ENCODE measurements at regions not wholly inside any gene's neighbourhood (a gene's known extent, or its start where the extent isn't known, plus 50 kb on each side); places are given as distances from the start of the nearest gene placed in this dataset.
A peak's percentile ranks its signal among the peaks of the same experiment; 100 is the strongest.

DNA sequence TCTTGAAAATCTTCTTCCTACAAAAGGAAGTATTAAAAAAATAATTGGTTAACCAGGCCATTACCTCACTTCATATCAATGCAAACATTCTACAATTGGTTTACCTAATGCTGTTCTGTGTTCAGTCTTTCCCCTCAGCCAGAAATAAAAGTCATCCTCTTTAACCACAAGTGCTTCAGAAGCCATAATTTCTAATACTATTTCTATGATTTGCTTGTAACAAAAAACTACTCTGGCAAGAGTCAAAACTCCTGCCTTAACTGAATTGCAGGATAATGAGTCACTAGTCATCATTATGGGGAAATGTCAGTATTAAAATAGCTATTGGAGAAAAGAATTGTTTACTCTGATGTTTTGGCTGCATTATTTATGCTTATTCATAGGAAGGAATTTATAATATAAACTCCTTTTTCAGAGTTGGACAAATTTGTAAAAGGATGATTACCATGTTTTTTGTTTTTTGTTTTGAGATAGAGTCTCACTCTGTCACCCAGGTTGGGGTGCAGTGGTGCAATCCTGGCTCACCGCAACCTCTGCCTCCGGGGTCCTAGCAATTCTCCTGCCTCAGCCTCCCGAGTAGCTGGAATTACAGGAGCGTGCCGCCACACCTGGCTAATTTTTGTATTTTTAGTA, 55.5 kb upstream of the ODAD2 start:
- dilution Hi-C loops (cut with MboI; ENCODE audit: extremely low pct_ligation_motif_present, low sequenced_read_pairs), result no loop called here
- H3K27me3 ChIP-seq (ENCODE audit: control insufficient read depth in 2 of 2, insufficient read depth in 2 of 2, low read length in 2 of 2), result no peaks in the 10 kb centered on the region
- peak overlapping the region; percentile 51 for H3K4me2 ChIP-seq (ENCODE audit: insufficient read depth, low read length)
- ChIA-PET CTCF (interaction anchor here (0.6 to 1.5 kb wide), 7 partner anchors 12 to 189 kb away, joined by 3 to 4 read pairs (median 3); no protein-coding TSS in a partner anchor), POLR2A (no interaction called here)
- no peak for FAIRE-seq
- no peaks in the 10 kb centered on the region for H3K9me1 ChIP-seq (replicated peaks; ENCODE audit: control insufficient read depth, extremely low read depth, insufficient read depth, low read length)
- no peaks in the 10 kb centered on the region for H3K36me3 ChIP-seq (ENCODE audit: control insufficient read depth in 2 of 2, extremely low read depth in 1 of 2, insufficient read depth in 2 of 2, low read length in 2 of 2)
- no TSS peak for BruUV-seq (replicated peaks)
- H3K79me2 ChIP-seq (ENCODE audit: control insufficient read depth, insufficient read depth, low read length), result no peaks in the 10 kb centered on the region
- peaks cover 12% of the 10 kb centered on the region for H3K4me1 ChIP-seq (ENCODE audit: control insufficient read depth, extremely low read depth, insufficient read depth, low read length)
- H4K20me1 ChIP-seq (replicated peaks; ENCODE audit: control insufficient read depth, extremely low read depth, insufficient read depth, low read length), result no peaks in the 10 kb centered on the region
- TF ChIP-seq MYC (IDR thresholded peaks at IDR 0.05; ENCODE audit: low read depth, low read length) (no peak), MAX (IDR thresholded peaks at IDR 0.05; ENCODE audit: insufficient read depth, insufficient read length) (no peak), JUN (IDR thresholded peaks at IDR 0.05; ENCODE audit: borderline replicate concordance, insufficient read depth, insufficient read length, low read depth) (peak; percentile 48), POLR2A (IDR thresholded peaks at IDR 0.05; ENCODE audit: low read depth, low read length) (no peak), FOS (IDR thresholded peaks at IDR 0.05; ENCODE audit: borderline replicate concordance, insufficient read depth, low read length) (peak; percentile 64), EZH2 (IDR thresholded peaks at IDR 0.05; ENCODE audit: borderline replicate concordance, low read depth, low read length, severe bottlenecking) (no peak)
- intact Hi-C loops (cut with micrococcal nuclease), result loop anchor here (1.0 to 5.0 kb wide), 2 partner anchors 35 to 47 kb away; no protein-coding TSS in a partner anchor
- peak; percentile 49 for DNase-seq (ENCODE audit: low read depth, low spot score)
- no peak overlapping the region for H3K9ac ChIP-seq (replicated peaks; ENCODE audit: extremely low read depth, insufficient read depth, low read length)
- peak overlapping the region; percentile 29 for H3K27ac ChIP-seq (ENCODE audit: insufficient read depth, low read depth, low read length)
- H3K9me3 ChIP-seq (replicated peaks; ENCODE audit: control insufficient read depth, insufficient read depth, low read length), result no peaks in the 10 kb centered on the region
- H3K4me3 ChIP-seq (replicated peaks in 1 of 3; ENCODE audit: insufficient read depth in 1 of 3, low read depth in 1 of 3, low read length in 3 of 3), result no peak overlapping the region
- H2AFZ ChIP-seq (ENCODE audit: low read depth, low read length), result peak overlapping the region; percentile 45

GRCh38 chr10:28049286-28049685, 50.4 kb upstream of the ODAD2 start:
- no peak overlapping the region for H3K4me2 ChIP-seq (ENCODE audit: insufficient read depth, low read length)
- no peaks in the 10 kb centered on the region for H3K79me2 ChIP-seq (ENCODE audit: control insufficient read depth, insufficient read depth, low read length)
- no peak overlapping the region for H3K9ac ChIP-seq (replicated peaks; ENCODE audit: extremely low read depth, insufficient read depth, low read length)
- no peaks in the 10 kb centered on the region for H3K9me3 ChIP-seq (replicated peaks; ENCODE audit: control insufficient read depth, insufficient read depth, low read length)
- DNase-seq (ENCODE audit: low read depth, low spot score) (no peak), FAIRE-seq (no peak)
- H3K4me1 ChIP-seq (ENCODE audit: control insufficient read depth, extremely low read depth, insufficient read depth, low read length), result peaks cover 6% of the 10 kb centered on the region
- no peaks in the 10 kb centered on the region for H3K36me3 ChIP-seq (ENCODE audit: control insufficient read depth in 2 of 2, extremely low read depth in 1 of 2, insufficient read depth in 2 of 2, low read length in 2 of 2)
- H3K27ac ChIP-seq (ENCODE audit: insufficient read depth, low read depth, low read length), result no peak overlapping the region
- no peak for TF ChIP-seq POLR2AphosphoS5 (IDR thresholded peaks at IDR 0.05; ENCODE audit: insufficient read depth, low read depth, low read length)
- no peak for TF ChIP-seq JUN (IDR thresholded peaks at IDR 0.05; ENCODE audit: borderline replicate concordance, insufficient read depth, insufficient read length, low read depth)
- TF ChIP-seq GATA2 (IDR thresholded peaks at IDR 0.05; ENCODE audit: insufficient read depth, insufficient read length, low read depth, low read length), result no peak
- no peak for TF ChIP-seq POLR2A (IDR thresholded peaks at IDR 0.05; ENCODE audit: low read depth, low read length)
- no peak for TF ChIP-seq MYC (IDR thresholded peaks at IDR 0.05; ENCODE audit: low read depth, low read length)
- no peak for TF ChIP-seq FOS (IDR thresholded peaks at IDR 0.05; ENCODE audit: borderline replicate concordance, insufficient read depth, low read length)
- TF ChIP-seq, protein P1, sequence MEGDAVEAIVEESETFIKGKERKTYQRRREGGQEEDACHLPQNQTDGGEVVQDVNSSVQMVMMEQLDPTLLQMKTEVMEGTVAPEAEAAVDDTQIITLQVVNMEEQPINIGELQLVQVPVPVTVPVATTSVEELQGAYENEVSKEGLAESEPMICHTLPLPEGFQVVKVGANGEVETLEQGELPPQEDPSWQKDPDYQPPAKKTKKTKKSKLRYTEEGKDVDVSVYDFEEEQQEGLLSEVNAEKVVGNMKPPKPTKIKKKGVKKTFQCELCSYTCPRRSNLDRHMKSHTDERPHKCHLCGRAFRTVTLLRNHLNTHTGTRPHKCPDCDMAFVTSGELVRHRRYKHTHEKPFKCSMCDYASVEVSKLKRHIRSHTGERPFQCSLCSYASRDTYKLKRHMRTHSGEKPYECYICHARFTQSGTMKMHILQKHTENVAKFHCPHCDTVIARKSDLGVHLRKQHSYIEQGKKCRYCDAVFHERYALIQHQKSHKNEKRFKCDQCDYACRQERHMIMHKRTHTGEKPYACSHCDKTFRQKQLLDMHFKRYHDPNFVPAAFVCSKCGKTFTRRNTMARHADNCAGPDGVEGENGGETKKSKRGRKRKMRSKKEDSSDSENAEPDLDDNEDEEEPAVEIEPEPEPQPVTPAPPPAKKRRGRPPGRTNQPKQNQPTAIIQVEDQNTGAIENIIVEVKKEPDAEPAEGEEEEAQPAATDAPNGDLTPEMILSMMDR (IDR thresholded peaks at IDR 0.05; ENCODE audit: extremely low read depth in 1 of 2, insufficient read depth in 1 of 2, low read depth in 1 of 2, low read length in 2 of 2), result no peak
- TF ChIP-seq MAX (IDR thresholded peaks at IDR 0.05; ENCODE audit: insufficient read depth, insufficient read length), result no peak
- TF ChIP-seq EZH2 (IDR thresholded peaks at IDR 0.05; ENCODE audit: borderline replicate concordance, low read depth, low read length, severe bottlenecking), result no peak
- H3K4me3 ChIP-seq (replicated peaks in 1 of 3; ENCODE audit: insufficient read depth in 1 of 3, low read depth in 1 of 3, low read length in 3 of 3), result no peak overlapping the region
- POLR2A ChIA-PET, result no interaction called here
- CTCF ChIA-PET, result interaction anchor here (1.6 kb wide), 1 partner anchor 12 kb away, joined by 6 read pairs; no protein-coding TSS in a partner anchor
- H3K9me1 ChIP-seq (replicated peaks; ENCODE audit: control insufficient read depth, extremely low read depth, insufficient read depth, low read length), result no peaks in the 10 kb centered on the region
- H2AFZ ChIP-seq (ENCODE audit: low read depth, low read length), result no peak overlapping the region
- dilution Hi-C loops (cut with MboI; ENCODE audit: extremely low pct_ligation_motif_present, low sequenced_read_pairs) (no loop called here), intact Hi-C loops (cut with micrococcal nuclease) (no loop called here)
- BruUV-seq (replicated peaks), result no TSS peak
- no peaks in the 10 kb centered on the region for H4K20me1 ChIP-seq (replicated peaks; ENCODE audit: control insufficient read depth, extremely low read depth, insufficient read depth, low read length)
- no peaks in the 10 kb centered on the region for H3K27me3 ChIP-seq (ENCODE audit: control insufficient read depth in 2 of 2, insufficient read depth in 2 of 2, low read length in 2 of 2)

Measured in endothelial cell of umbilical vein (primary cell).